DOHH2 (cell line): ENCODE measurements at regions not wholly inside any gene's neighbourhood (a gene's known extent, or its start where the extent isn't known, plus 50 kb on each side); places are given as distances from the start of the nearest gene placed in this dataset.

Experiments
- H3F3A ChIP-seq: fragments of 200-600 bp; sonication (generic), shearing (Covaris generic); 2 replicates; pipeline ENCODE4 v1.6.0; 2016; ENCODE audit warnings: antibody characterized with exemption, mild to moderate bottlenecking; ENCODE audit not compliant: control insufficient read depth, insufficient read depth
- H3K27ac ChIP-seq: fragments of 200-600 bp; sonication (generic); 2 replicates; pipeline ENCODE4 v1.5.1; 2014; ENCODE audit warnings: low read depth, mild to moderate bottlenecking, low read length, moderate library complexity
- H3K27me3 ChIP-seq: fragments of 200-600 bp; sonication (generic); 2 replicates; pipeline ENCODE4 v1.6.1; 2014; ENCODE audit warnings: mild to moderate bottlenecking, low read length, mixed read lengths; ENCODE audit not compliant: control insufficient read depth
- H3K36me3 ChIP-seq: fragments of 200-600 bp; sonication (generic); 2 replicates; pipeline ENCODE4 v1.6.1; 2014; ENCODE audit warnings: mild to moderate bottlenecking, low read length, moderate library complexity, mixed read lengths; ENCODE audit not compliant: control insufficient read depth
- H3K4me1 ChIP-seq: fragments of 200-600 bp; sonication (generic); 2 replicates; pipeline ENCODE4 v1.6.1; 2014; ENCODE audit warnings: mild to moderate bottlenecking, low read length, mixed read lengths; ENCODE audit not compliant: control insufficient read depth
- H3K4me2 ChIP-seq: fragments of 200-600 bp; sonication (generic); 2 replicates; pipeline ENCODE4 v1.6.0; 2014; ENCODE audit warnings: mild to moderate bottlenecking, low read length, moderate library complexity
- H3K4me3 ChIP-seq: fragments of 200-600 bp; sonication (generic); 2 replicates; pipeline ENCODE4 v1.5.1; 2014; ENCODE audit warnings: mild to moderate bottlenecking, low read length, mixed read lengths
- H3K79me2 ChIP-seq: fragments of 200-600 bp; sonication (generic); 2 replicates; pipeline ENCODE4 v1.6.1; 2014; ENCODE audit warnings: mild to moderate bottlenecking, low read length, mixed read lengths; ENCODE audit not compliant: control insufficient read depth
- H3K9me2 ChIP-seq: fragments of 200-600 bp; sonication (generic); replicated peaks from 2 replicates; pipeline ENCODE4 v1.6.1; 2014; ENCODE audit warnings: mild to moderate bottlenecking, low read length, mixed read lengths; ENCODE audit not compliant: control insufficient read depth
- H3K9me3 ChIP-seq: fragments of 200-600 bp; sonication (generic); 2 replicates; pipeline ENCODE4 v1.6.1; 2014; ENCODE audit warnings: antibody characterized with exemption, low read length, mixed read lengths; ENCODE audit not compliant: control insufficient read depth, insufficient read depth
- H4K20me1 ChIP-seq: fragments of 200-600 bp; sonication (generic); 2 replicates; pipeline ENCODE4 v1.6.0; 2014; ENCODE audit warnings: low read depth, mild to moderate bottlenecking, antibody characterized with exemption, low read length, moderate library complexity; ENCODE audit not compliant: control insufficient read depth, insufficient read depth
- CTCF ChIP-seq: fragments of 200-600 bp; sonication (generic); IDR thresholded peaks from one replicate; pipeline ENCODE4 v1.5.1; 2014; ENCODE audit warnings: antibody characterized with exemption, mild to moderate bottlenecking, low read depth, low read length; ENCODE audit not compliant: poor library complexity, severe bottlenecking
- EZH2phosphoT487 ChIP-seq: fragments of 200-600 bp; sonication (generic); IDR thresholded peaks from 2 replicates; pipeline ENCODE4 v1.6.1; 2017; ENCODE audit warnings: borderline replicate concordance, mild to moderate bottlenecking, antibody characterized with exemption, low read length, moderate library complexity, mixed read lengths

- no peaks in the 10 kb centered on the region for H3K27me3 ChIP-seq
- no peak overlapping the region for H3K4me2 ChIP-seq
- no peaks in the 10 kb centered on the region for H3K9me3 ChIP-seq
- H3K27ac ChIP-seq, result no peak overlapping the region
- H3K9me2 ChIP-seq, result no peaks in the 10 kb centered on the region
- no peaks in the 10 kb centered on the region for H3F3A ChIP-seq
- no peak overlapping the region for H3K4me3 ChIP-seq
- no peaks in the 10 kb centered on the region for H3K36me3 ChIP-seq
- TF ChIP-seq CTCF (no peak), EZH2phosphoT487 (no peak)
- no peaks in the 10 kb centered on the region for H4K20me1 ChIP-seq
- H3K4me1 ChIP-seq, result no peaks in the 10 kb centered on the region
- no peaks in the 10 kb centered on the region for H3K79me2 ChIP-seq
These were observed 241.7 kb upstream of the HSFY2 start for GRCh38 chrY:19015213-19015612.

- TF ChIP-seq EZH2phosphoT487 (no peak), CTCF (no peak)
- Histone ChIP-seq H3K79me2 (no peaks in the 10 kb centered on the region), H3K9me3 (no peaks in the 10 kb centered on the region), H3K4me3 (no peak overlapping the region), H3K27me3 (no peaks in the 10 kb centered on the region), H4K20me1 (no peaks in the 10 kb centered on the region), H3K9me2 (no peaks in the 10 kb centered on the region), H3K36me3 (no peaks in the 10 kb centered on the region), H3K27ac (no peak overlapping the region), H3K4me2 (no peak overlapping the region), H3F3A (no peaks in the 10 kb centered on the region), H3K4me1 (no peaks in the 10 kb centered on the region)
These were observed 239.4 kb upstream of the HSFY2 start for GRCh38 chrY:19012985-19013384.

GRCh38 chrY:19011605-19012090 lies 238.1 kb upstream of the HSFY2 start:
- no peak overlapping the region for H3K27ac ChIP-seq
- no peaks in the 10 kb centered on the region for H3K4me1 ChIP-seq
- no peak for TF ChIP-seq EZH2phosphoT487
- TF ChIP-seq CTCF, result no peak
- no peaks in the 10 kb centered on the region for H3F3A ChIP-seq
- H3K36me3 ChIP-seq, result no peaks in the 10 kb centered on the region
- no peaks in the 10 kb centered on the region for H3K79me2 ChIP-seq
- no peaks in the 10 kb centered on the region for H3K27me3 ChIP-seq
- H3K4me3 ChIP-seq, result no peak overlapping the region
- no peaks in the 10 kb centered on the region for H3K9me3 ChIP-seq
- no peaks in the 10 kb centered on the region for H3K9me2 ChIP-seq
- no peak overlapping the region for H3K4me2 ChIP-seq
- H4K20me1 ChIP-seq, result no peaks in the 10 kb centered on the region
